ENCODE measurements at regions not wholly inside any gene's neighbourhood (a gene's known extent, or its start where the extent isn't known, plus 50 kb on each side); places are given as distances from the start of the nearest gene placed in this dataset.

GRCh38 chr19:30148803-30149202 is 206.8 kb downstream of the URI1 start (continued):
- no peak for TF ChIP-seq TAF7 (optimal IDR thresholded peaks at IDR 0.05; ENCODE audit: borderline replicate concordance, low read depth, low read length)
- TF ChIP-seq RXRA (IDR thresholded peaks at IDR 0.05; ENCODE audit: insufficient read depth, low read depth, low read length) = no peak
- TF ChIP-seq YY1 (IDR thresholded peaks at IDR 0.05; ENCODE audit: low read depth, low read length) = no peak
- TF ChIP-seq CEBPB (IDR thresholded peaks at IDR 0.05; ENCODE audit: low read depth, low read length) = no peak
- no peak for TF ChIP-seq EP300 (IDR thresholded peaks at IDR 0.05; ENCODE audit: borderline replicate concordance in 1 of 2, low read depth in 2 of 2, low read length in 2 of 2)
- TF ChIP-seq GABPA (IDR thresholded peaks at IDR 0.05; ENCODE audit: borderline replicate concordance, insufficient read depth, low read length) = no peak

Measured in H1 (cell line).